Gastrocnemius medialis (tissue), 4 donors: ENCODE measurements at regions not wholly inside any gene's neighbourhood (a gene's known extent, or its start where the extent isn't known, plus 50 kb on each side); places are given as distances from the start of the nearest gene placed in this dataset.

Experiments
- CTCF ChIP-seq, 5 experiments: fragments of 450-650 bp in 3 of 5; fragments of 200-600 bp in 2 of 5; sonication (generic) in 2 of 5; IDR thresholded peaks in 4 of 5; conservative IDR thresholded peaks in 1 of 5; 1 replicate in 4 of 5; 2 replicates in 1 of 5; pipeline ENCODE4 v1.5.1; 2016 to 2019; ENCODE audit warnings: antibody characterized with exemption in 5 of 5, mild to moderate bottlenecking in 3 of 5, moderate library complexity in 3 of 5
- POLR2A ChIP-seq, 2 donors: fragments of 450-650 bp; IDR thresholded peaks; one replicate each; pipeline ENCODE4 v1.6.1; 2017; ENCODE audit warnings: antibody characterized with exemption in 2 of 2, mild to moderate bottlenecking in 2 of 2, moderate library complexity in 2 of 2

- TF ChIP-seq POLR2A (IDR thresholded peaks at IDR 0.05) (no peak), CTCF (IDR thresholded peaks at IDR 0.05 in 4 of 5, conservative IDR thresholded peaks at IDR 0.05 in 1 of 5) (no peak)
These were observed 604.2 kb downstream of the EPHA5 start for GRCh38 chr4:65066106-65066505.
